Endothelial cell of umbilical vein (primary cell): ENCODE measurements at regions not wholly inside any gene's neighbourhood (a gene's known extent, or its start where the extent isn't known, plus 50 kb on each side); places are given as distances from the start of the nearest gene placed in this dataset.

Experiments used
- BruUV-seq: library from RNA; stranded (reverse); fragments of 400-500 nt; replicated peaks from 2 replicates; lab custom pipeline; 2021; lab: Mats Ljungman, UMichigan
- CTCF ChIA-PET: fragments of 300-600, 350-600 bp; sonication (Branson Sonifier 250); formaldehyde crosslinking; loops from one replicate; lab custom pipeline; 2021; ENCODE audit warnings: antibody characterized with exemption, inconsistent platforms; lab: Charles Lee
- POLR2A ChIA-PET: fragments of 300-600, 350-600 bp; sonication (Branson Sonifier 250); formaldehyde crosslinking; loops from one replicate; lab custom pipeline; 2021; ENCODE audit warnings: antibody characterized with exemption, inconsistent platforms; lab: Charles Lee
- DNase-seq: peaks from one replicate; pipeline ENCODE4 v3.0.0-alpha.2; 2011; ENCODE audit warnings: low read depth, low spot score
- FAIRE-seq: peaks from 2 replicates; lab custom pipeline; 2011; peaks lifted over from hg19 to GRCh38; lab: Jason Lieb, UNC
- H2AFZ ChIP-seq: 2 replicates; pipeline ENCODE4 v1.6.0; 2012; ENCODE audit warnings: low read depth, low read length, control low read depth, inconsistent platforms
- H3K27ac ChIP-seq: 2 replicates; pipeline ENCODE4 v1.5.1; 2011; ENCODE audit warnings: low read depth, mild to moderate bottlenecking, control low read depth, low read length, moderate library complexity; ENCODE audit not compliant: insufficient read depth
- H3K27me3 ChIP-seq, 2 experiments: 2 replicates each; pipeline versions ENCODE4 v1.6.0 to v1.6.1; 2011; ENCODE audit warnings: low read length in 2 of 2, mixed read lengths in 1 of 2; ENCODE audit not compliant: control insufficient read depth in 2 of 2, insufficient read depth in 2 of 2
- H3K36me3 ChIP-seq, 2 experiments: 2 replicates in 1 of 2; 3 replicates in 1 of 2; pipeline ENCODE4 v1.5.1; 2011; ENCODE audit warnings: low read length in 2 of 2, mild to moderate bottlenecking in 1 of 2, moderate library complexity in 1 of 2; ENCODE audit not compliant: control insufficient read depth in 2 of 2, insufficient read depth in 2 of 2; ENCODE audit errors: extremely low read depth in 1 of 2
- H3K4me1 ChIP-seq: 3 replicates; pipeline ENCODE4 v1.5.1; 2011; ENCODE audit warnings: mild to moderate bottlenecking, low read length; ENCODE audit not compliant: control insufficient read depth, insufficient read depth; ENCODE audit errors: extremely low read depth
- H3K4me2 ChIP-seq: 2 replicates; pipeline ENCODE4 v1.6.1; 2011; ENCODE audit warnings: low read length, control low read depth, mixed read lengths; ENCODE audit not compliant: insufficient read depth
- H3K4me3 ChIP-seq, 3 experiments: fragments of 200-600 bp in 1 of 3; sonication (generic), shearing (Covaris generic) in 1 of 3; replicated peaks in 1 of 3; 2 replicates each; pipeline ENCODE4 v1.5.1; 2011 to 2016; ENCODE audit warnings: control low read depth in 3 of 3, low read length in 3 of 3, mild to moderate bottlenecking in 2 of 3, inconsistent platforms in 1 of 3, low read depth in 1 of 3, moderate library complexity in 1 of 3; ENCODE audit not compliant: insufficient read depth in 1 of 3
- H3K79me2 ChIP-seq: 2 replicates; pipeline ENCODE4 v1.6.0; 2012; ENCODE audit warnings: low read length, inconsistent platforms; ENCODE audit not compliant: control insufficient read depth, insufficient read depth
- H3K9ac ChIP-seq: replicated peaks from 2 replicates; pipeline ENCODE3; 2011; ENCODE audit warnings: low read length, control low read depth; ENCODE audit not compliant: insufficient read depth; ENCODE audit errors: extremely low read depth
- H3K9me1 ChIP-seq: replicated peaks from 3 replicates; pipeline ENCODE4 v1.6.0; 2011; ENCODE audit warnings: mild to moderate bottlenecking, low read length; ENCODE audit not compliant: control insufficient read depth, insufficient read depth; ENCODE audit errors: extremely low read depth
- H3K9me3 ChIP-seq: replicated peaks from 2 replicates; pipeline ENCODE4 v1.5.1; 2012; ENCODE audit warnings: low read length, inconsistent platforms; ENCODE audit not compliant: control insufficient read depth, insufficient read depth
- H4K20me1 ChIP-seq: replicated peaks from 2 replicates; pipeline ENCODE3; 2011; ENCODE audit warnings: mild to moderate bottlenecking, low read length; ENCODE audit not compliant: control insufficient read depth, insufficient read depth; ENCODE audit errors: extremely low read depth
- CTCF ChIP-seq, 2 donors: IDR thresholded peaks; 1 replicate in 1 of 2; 2 replicates in 1 of 2; pipeline ENCODE4 v1.5.1; 2011; ENCODE audit warnings: low read length in 2 of 2, mild to moderate bottlenecking in 2 of 2, moderate library complexity in 2 of 2, control low read depth in 1 of 2, inconsistent platforms in 1 of 2, low read depth in 1 of 2; ENCODE audit not compliant: insufficient read depth in 1 of 2; ENCODE audit errors: extremely low read depth in 1 of 2
- EZH2 ChIP-seq: IDR thresholded peaks from 2 replicates; pipeline ENCODE4 v1.6.1; 2012; ENCODE audit warnings: borderline replicate concordance, low read depth, mild to moderate bottlenecking, moderate library complexity, low read length, inconsistent platforms; ENCODE audit not compliant: severe bottlenecking
- FOS ChIP-seq: IDR thresholded peaks from 2 replicates; pipeline ENCODE4 v1.6.1; 2011; ENCODE audit warnings: mild to moderate bottlenecking, low read length, moderate library complexity, borderline replicate concordance; ENCODE audit not compliant: insufficient read depth
- GATA2 ChIP-seq: IDR thresholded peaks from 2 replicates; pipeline ENCODE4 v1.7.0; 2011; ENCODE audit warnings: low read depth, mild to moderate bottlenecking, moderate library complexity, mixed read lengths, low read length; ENCODE audit not compliant: insufficient read length, insufficient read depth
- JUN ChIP-seq: IDR thresholded peaks from 2 replicates; pipeline ENCODE4 v1.6.1; 2011; ENCODE audit warnings: borderline replicate concordance, low read depth; ENCODE audit not compliant: insufficient read length, insufficient read depth
- MAX ChIP-seq: IDR thresholded peaks from 2 replicates; pipeline ENCODE4 v1.6.1; 2011; ENCODE audit not compliant: insufficient read depth, insufficient read length
- MYC ChIP-seq: IDR thresholded peaks from one replicate; pipeline ENCODE4 v1.6.1; 2011; ENCODE audit warnings: mild to moderate bottlenecking, low read depth, low read length
- POLR2A ChIP-seq: IDR thresholded peaks from 2 replicates; pipeline ENCODE4 v1.6.1; 2012; ENCODE audit warnings: low read depth, mild to moderate bottlenecking, control low read depth, low read length
- POLR2AphosphoS5 ChIP-seq: IDR thresholded peaks from 2 replicates; pipeline ENCODE4 v1.6.1; 2012; ENCODE audit warnings: low read depth, mild to moderate bottlenecking, control low read depth, low read length, moderate library complexity; ENCODE audit not compliant: insufficient read depth
- dilution Hi-C: fragments of 300-500 bp; cut with MboI; formaldehyde crosslinking; loops from one replicate; pipeline ENCODE4 v1.15.0; 2019; ENCODE audit warnings: low sequenced_read_pairs; ENCODE audit not compliant: extremely low pct_ligation_motif_present
- intact Hi-C: fragments of 100-400 bp; cut with micrococcal nuclease; formaldehyde crosslinking; loops from one replicate; pipeline ENCODE4 v1.10.0; 2022

DNA sequence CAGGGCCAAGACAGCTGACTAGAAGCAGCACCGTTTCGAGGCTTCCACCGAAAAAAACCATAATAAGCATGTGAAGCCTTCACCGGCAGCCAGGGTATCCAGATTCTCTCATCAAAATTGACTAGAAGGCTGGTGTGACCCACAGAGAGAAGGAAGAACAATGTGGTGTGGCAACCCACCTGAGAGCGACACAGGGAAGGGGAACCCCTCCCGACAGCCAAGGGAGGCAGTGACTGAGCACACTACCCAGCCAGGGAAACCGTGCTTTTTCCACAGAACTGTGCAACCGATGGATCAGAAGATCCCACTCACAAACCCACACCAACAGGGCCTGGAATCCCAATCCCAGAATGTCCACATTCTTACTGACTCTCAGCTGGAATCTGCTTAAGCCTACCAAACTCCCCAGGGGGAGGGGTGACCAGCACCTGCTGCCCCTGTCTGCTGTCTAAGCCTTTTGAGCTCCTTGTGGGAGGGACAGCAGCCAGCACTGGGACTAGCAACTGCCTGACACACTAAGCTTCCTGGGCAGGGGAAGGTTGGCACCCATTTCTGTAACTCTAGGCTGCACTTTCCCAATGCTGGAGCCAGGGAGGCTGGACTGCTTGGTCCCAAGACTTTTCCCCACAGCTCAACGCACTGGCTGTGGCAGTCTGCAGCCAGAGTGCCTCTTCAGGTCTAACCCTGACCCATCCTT, 231.9 kb upstream of the FAM83B start:
- intact Hi-C loops: no loop called here
- dilution Hi-C loops: no loop called here
- Histone ChIP-seq H3K36me3 (no peaks in the 10 kb centered on the region), H3K9me1 (no peaks in the 10 kb centered on the region), H3K4me2 (no peak overlapping the region), H3K79me2 (no peaks in the 10 kb centered on the region), H3K4me1 (no peaks in the 10 kb centered on the region), H3K27ac (no peak overlapping the region), H3K4me3 (no peak overlapping the region), H3K9ac (no peak overlapping the region), H4K20me1 (no peaks in the 10 kb centered on the region), H2AFZ (no peak overlapping the region), H3K27me3 (no peaks in the 10 kb centered on the region), H3K9me3 (no peaks in the 10 kb centered on the region)
- TF ChIP-seq EZH2: no peak
- TF ChIP-seq POLR2A: no peak
- TF ChIP-seq CTCF (IDR thresholded peaks at IDR 0.05; ENCODE audit: extremely low read depth in 1 of 2, insufficient read depth in 1 of 2, low read depth in 1 of 2, low read length in 2 of 2): no peak
- TF ChIP-seq GATA2: no peak
- TF ChIP-seq MAX: no peak
- TF ChIP-seq JUN: no peak
- no peak for TF ChIP-seq FOS
- no peak for TF ChIP-seq MYC
- no peak for TF ChIP-seq POLR2AphosphoS5
- FAIRE-seq (no peak), DNase-seq (no peak)
- BruUV-seq: no TSS peak
- POLR2A ChIA-PET: no interaction called here
- CTCF ChIA-PET: interaction anchor here (1.6 kb wide), 1 partner anchor 33 kb away, joined by 3 read pairs; no protein-coding TSS in a partner anchor
